Kidney epithelial cell (primary cell): ENCODE measurements at regions not wholly inside any gene's neighbourhood (a gene's known extent, or its start where the extent isn't known, plus 50 kb on each side); places are given as distances from the start of the nearest gene placed in this dataset.

Experiments
- DNase-seq: peaks from one replicate; pipeline ENCODE4 v3.0.0-alpha.2; 2010; ENCODE audit warnings: low read depth
- H3K27me3 ChIP-seq: 2 replicates; pipeline ENCODE4 v1.6.0; 2011; ENCODE audit warnings: low read length; ENCODE audit not compliant: control insufficient read depth, insufficient read depth
- H3K36me3 ChIP-seq: 2 replicates; pipeline ENCODE4 v1.5.1; 2011; ENCODE audit warnings: low read length; ENCODE audit not compliant: control insufficient read depth, insufficient read depth
- H3K4me3 ChIP-seq: 2 replicates; pipeline ENCODE4 v1.5.1; 2011; ENCODE audit warnings: low read depth, mild to moderate bottlenecking, control low read depth, low read length
- TF ChIP-seq, protein P1 (sequence below): IDR thresholded peaks from 2 replicates; pipeline ENCODE4 v1.5.1; 2011; ENCODE audit warnings: mild to moderate bottlenecking, moderate library complexity, low read length, control low read depth, inconsistent platforms; ENCODE audit not compliant: insufficient read depth, poor library complexity, severe bottlenecking

DNA sequence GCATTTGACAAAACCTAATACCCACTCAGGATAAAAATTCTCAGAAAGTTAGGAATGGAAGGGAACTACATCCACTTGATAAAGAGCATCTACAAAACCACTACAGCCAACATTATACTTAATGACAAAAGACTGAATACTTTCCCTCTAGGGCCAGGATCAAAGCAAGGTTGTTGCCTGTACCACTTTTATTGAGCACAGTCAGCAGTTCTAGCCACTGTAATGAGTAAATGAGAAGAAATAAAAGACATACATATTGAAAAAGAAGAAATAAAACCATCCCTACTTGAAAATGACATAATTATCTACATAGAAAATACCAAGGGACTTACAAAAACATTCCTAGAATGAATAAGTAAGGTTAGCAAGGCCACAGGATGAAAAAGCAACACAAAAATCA, 194.8 kb upstream of the ZNF507 start:
- no peak overlapping the region for H3K4me3 ChIP-seq
- no peak for DNase-seq
- TF ChIP-seq, protein P1, sequence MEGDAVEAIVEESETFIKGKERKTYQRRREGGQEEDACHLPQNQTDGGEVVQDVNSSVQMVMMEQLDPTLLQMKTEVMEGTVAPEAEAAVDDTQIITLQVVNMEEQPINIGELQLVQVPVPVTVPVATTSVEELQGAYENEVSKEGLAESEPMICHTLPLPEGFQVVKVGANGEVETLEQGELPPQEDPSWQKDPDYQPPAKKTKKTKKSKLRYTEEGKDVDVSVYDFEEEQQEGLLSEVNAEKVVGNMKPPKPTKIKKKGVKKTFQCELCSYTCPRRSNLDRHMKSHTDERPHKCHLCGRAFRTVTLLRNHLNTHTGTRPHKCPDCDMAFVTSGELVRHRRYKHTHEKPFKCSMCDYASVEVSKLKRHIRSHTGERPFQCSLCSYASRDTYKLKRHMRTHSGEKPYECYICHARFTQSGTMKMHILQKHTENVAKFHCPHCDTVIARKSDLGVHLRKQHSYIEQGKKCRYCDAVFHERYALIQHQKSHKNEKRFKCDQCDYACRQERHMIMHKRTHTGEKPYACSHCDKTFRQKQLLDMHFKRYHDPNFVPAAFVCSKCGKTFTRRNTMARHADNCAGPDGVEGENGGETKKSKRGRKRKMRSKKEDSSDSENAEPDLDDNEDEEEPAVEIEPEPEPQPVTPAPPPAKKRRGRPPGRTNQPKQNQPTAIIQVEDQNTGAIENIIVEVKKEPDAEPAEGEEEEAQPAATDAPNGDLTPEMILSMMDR = no peak
- no peaks in the 10 kb centered on the region for H3K27me3 ChIP-seq
- H3K36me3 ChIP-seq = no peaks in the 10 kb centered on the region

DNA sequence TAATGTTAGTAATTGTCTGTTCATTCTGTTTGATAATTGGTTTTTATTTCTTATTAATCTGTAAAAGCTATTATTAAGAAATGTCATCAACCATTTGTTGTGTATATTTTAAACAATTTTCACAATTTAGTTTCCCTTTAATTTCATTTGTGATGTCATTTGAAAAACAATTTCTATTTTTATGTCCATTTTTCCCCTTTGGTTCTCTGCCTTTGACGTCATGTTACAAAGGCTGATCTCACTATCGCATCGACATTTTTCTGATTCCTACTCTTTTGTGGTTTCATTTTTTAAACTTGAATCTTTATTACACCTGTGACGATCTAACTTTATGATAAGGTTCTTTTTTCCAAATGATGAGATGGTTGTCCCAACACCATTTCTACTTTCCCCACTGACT, 191.0 kb upstream of the ZNF507 start:
- DNase-seq = no peak
- TF ChIP-seq, protein P1 = no peak
- H3K27me3 ChIP-seq = no peaks in the 10 kb centered on the region
- no peak overlapping the region for H3K4me3 ChIP-seq
- H3K36me3 ChIP-seq = no peaks in the 10 kb centered on the region

DNA sequence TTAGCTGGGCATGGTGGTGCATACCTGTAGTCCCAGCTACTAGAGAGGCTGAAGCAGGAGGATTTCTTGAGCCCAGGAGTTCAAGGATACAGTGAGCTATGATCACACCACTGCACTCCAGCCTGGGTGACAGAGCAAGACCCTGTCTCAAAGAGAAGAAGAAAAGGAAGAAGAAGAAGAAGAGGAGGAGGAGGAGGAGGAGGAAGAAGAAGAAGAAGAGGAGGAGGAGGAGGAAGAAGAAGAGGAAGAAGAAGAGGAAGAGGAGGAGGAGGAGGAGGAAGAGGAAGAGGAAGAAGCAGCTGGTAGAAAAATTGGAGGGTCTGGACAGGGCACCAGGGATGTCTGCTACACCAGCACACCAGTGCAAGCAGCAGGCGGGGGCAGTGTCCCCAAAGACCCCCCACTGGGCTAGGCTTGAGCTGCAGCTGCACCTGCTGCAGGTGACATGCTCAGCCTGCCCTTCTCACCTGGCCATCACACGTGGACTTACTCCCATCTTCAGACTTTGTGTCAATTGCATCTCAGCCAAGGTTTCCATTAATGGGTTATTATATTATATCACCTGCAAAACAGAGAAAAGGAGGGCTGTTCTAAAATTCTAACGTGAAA, 180.9 kb upstream of the ZNF507 start:
- TF ChIP-seq, protein P1 = no peak
- no peak for DNase-seq
- H3K36me3 ChIP-seq = no peaks in the 10 kb centered on the region
- H3K27me3 ChIP-seq = no peaks in the 10 kb centered on the region
- H3K4me3 ChIP-seq = no peak overlapping the region

DNA sequence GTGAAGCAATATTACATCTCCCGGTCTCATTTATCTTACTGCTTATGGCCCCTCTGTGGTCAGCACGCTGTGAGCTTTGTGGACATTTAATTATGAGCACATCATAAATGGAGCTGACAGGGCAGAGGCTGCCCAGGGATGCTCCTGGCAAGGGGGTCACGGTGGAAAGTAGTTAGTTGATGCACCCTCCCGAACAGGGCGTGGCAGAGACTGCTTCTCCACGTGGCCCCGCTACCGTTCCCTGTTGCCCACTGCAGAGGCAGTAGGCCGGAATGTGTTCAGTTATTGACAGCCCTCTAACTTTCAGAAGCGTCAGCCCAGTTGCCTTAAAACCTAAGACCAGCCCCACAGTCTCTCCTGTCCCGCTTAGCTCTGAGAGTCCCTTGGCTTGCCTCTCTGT, 180.3 kb upstream of the ZNF507 start:
- no peaks in the 10 kb centered on the region for H3K27me3 ChIP-seq
- TF ChIP-seq, protein P1 = no peak
- DNase-seq = no peak
- H3K4me3 ChIP-seq = no peak overlapping the region
- no peaks in the 10 kb centered on the region for H3K36me3 ChIP-seq

DNA sequence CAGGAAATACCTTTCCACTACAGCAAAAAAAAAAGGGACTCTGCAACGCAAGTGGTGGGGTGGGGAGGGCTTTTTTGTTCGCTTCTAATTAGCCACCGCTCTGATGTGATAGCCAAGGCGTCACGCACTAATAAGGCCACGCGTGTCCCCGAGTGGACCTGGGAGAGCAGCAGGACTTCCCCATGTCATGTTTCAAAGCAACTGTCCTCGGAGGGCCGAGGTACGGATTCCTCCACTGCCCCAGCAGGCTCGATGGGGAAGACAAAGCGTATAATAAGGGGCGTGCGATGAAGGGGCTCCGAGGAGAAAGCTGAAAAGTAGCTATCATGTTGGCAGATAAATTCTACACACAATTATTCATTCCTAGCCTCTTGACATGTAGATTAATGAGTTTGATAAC, 179.7 kb upstream of the ZNF507 start:
- no peaks in the 10 kb centered on the region for H3K27me3 ChIP-seq
- H3K36me3 ChIP-seq = no peaks in the 10 kb centered on the region
- TF ChIP-seq, protein P1 = no peak
- DNase-seq = no peak
- no peak overlapping the region for H3K4me3 ChIP-seq

DNA sequence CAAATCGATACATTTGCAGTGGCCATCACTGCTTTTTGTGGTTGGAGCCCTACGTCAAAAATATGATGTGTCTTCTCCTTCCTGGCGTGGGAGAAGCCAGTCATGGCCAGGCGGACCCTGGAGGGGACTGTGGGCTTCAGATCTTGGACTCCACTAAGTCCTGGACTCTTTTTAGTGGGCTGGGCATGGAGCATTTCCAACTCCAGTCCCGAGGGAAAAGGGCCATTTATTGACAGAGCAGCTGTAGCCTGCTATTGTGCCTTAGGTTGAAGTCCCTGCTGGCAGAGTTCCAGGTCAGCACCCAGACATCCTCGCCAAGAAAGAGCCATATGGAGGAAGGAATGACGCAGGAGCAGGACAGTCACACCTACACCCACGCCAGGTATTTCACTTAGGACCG, 179.2 kb upstream of the ZNF507 start:
- H3K27me3 ChIP-seq = no peaks in the 10 kb centered on the region
- TF ChIP-seq, protein P1 = no peak
- no peaks in the 10 kb centered on the region for H3K36me3 ChIP-seq
- no peak overlapping the region for H3K4me3 ChIP-seq
- DNase-seq = no peak
